ENCODE measurements at regions not wholly inside any gene's neighbourhood (a gene's known extent, or its start where the extent isn't known, plus 50 kb on each side); places are given as distances from the start of the nearest gene placed in this dataset.
A peak's percentile ranks its signal among the peaks of the same experiment; 100 is the strongest.

DNA sequence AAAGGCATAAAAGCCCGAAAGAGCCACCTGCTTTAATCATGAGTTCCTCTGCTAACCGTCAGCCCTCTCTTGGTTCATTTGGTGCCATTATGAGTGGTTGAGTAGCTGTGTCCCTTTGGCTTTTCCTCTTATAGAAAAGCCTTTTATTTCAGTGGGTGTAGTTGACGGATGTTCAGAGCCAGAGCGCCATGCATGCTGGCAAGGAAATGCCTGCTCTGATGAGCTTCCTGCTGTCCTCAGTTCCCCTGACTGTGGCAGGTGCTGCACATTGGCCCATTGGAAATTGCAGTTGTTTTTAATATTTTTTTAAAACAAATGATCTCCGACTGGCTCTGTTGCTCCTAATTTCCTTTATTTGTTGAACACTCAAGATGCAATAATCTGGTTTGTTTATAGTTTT lies 77.3 kb upstream of the LIMCH1 start:
- in situ Hi-C loops (cut with MboI; ENCODE audit: low pct_unique_long_range_greater_than_20kb in 2 of 9, low sequenced_read_pairs in 9 of 9, unreplicated experiment in 9 of 9), result loop anchor here in 1 of 9 experiments (25.0 kb wide), 1 partner anchor 173 kb away; no protein-coding TSS in a partner anchor
- no peak overlapping the region for H3K27ac ChIP-seq
- WGBS, 10 experiments, result 44 to 95% (median 84%) methylated on average over 2 to 5 of the region's 5 CpGs; no CpG with 5 or more reads in 3 of the 10 experiments
- H3K4me3 ChIP-seq, result no peak overlapping the region
- no peak for ATAC-seq (replicated peaks in 6 of 8)
- H3K4me1 ChIP-seq (replicated peaks in 1 of 2), result peaks cover 13 to 20% of the 10 kb centered on the region in 2 donors

DNA sequence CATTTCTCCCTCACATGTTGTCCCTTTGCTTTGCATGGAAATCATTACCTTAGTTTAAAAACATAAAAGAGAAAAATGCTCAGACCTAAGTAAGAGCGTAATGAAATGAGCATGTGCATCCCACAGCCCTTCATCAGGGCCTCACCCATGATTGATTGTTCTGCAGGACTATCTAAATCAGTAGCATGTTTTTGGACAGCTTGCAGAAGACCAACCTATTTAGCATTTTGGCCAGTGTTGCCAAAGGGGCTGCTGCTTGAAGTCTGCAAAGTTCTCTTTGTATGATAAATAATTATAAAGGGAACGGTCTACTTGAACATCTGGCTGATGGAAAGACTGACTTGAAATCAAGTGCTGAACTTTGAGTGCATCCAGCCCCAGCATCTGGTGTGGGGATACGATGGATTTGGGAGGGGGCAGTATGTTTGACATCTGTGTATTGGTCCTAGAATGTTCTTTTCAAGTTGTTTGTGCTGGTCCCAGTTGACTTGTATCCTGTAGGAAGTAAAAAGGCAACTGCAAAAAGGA lies 76.1 kb upstream of the LIMCH1 start:
- peaks cover 5 to 10% of the 10 kb centered on the region in 2 donors for H3K4me1 ChIP-seq (replicated peaks in 1 of 2)

DNA sequence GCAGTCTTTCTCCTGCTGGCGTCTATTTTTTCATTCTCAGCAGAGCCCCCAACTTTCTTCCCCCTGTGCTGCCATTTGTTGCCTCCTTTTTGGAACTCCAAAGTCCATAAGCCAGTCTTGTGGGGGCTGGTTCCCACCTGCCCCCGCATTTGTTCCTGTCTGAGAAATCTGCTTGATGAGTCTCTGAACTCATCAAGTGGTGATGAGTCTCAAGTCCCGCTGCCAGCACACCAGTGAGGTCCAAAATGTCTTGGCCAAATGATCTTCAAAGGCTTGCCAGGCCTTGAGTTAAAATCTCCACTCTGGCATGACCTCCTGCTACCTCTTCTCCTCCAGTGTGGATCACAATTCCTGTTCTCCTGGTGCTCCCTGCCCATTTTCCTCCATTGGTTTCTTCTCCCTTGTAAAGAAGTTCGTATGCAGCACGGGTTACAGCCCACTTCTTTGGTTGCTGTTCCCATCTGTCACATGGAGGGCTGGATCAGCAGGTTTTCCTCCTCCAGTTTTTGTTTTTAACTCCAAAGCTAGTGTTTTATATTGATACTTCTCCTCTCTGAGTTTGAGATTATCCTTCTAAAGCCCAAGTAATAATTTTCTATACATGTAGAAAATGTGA lies 72.7 kb upstream of the LIMCH1 start:
- ATAC-seq (replicated peaks in 6 of 8), result no peak
- WGBS, 10 experiments, result 45 to 100% (median 92%) methylated on average over 2 to 4 of the region's 5 CpGs; no CpG with 5 or more reads in 3 of the 10 experiments
- Histone ChIP-seq H3K4me3 (no peak overlapping the region), H3K4me1 (replicated peaks in 1 of 2) (peaks cover 8 to 11% of the 10 kb centered on the region in 2 donors), H3K27ac (no peak overlapping the region)
- in situ Hi-C loops (cut with MboI; ENCODE audit: low pct_unique_long_range_greater_than_20kb in 2 of 9, low sequenced_read_pairs in 9 of 9, unreplicated experiment in 9 of 9), result loop anchor here in 1 of 9 experiments (25.0 kb wide), 1 partner anchor 178 kb away; no protein-coding TSS in a partner anchor

More for the DNA sequence above, 76.1 kb upstream of the LIMCH1 start:
- Histone ChIP-seq H3K27ac (no peak overlapping the region), H3K4me3 (no peak overlapping the region)
- peak in 3 of 8 experiments; percentile 67 to 81 (median 73) for ATAC-seq (replicated peaks in 6 of 8)
- WGBS, 10 experiments, result 0 to 83% (median 17%) methylated on average over 1 to 3 of the region's 3 CpGs; no CpG with 5 or more reads in 3 of the 10 experiments
- in situ Hi-C loops (cut with MboI; ENCODE audit: low pct_unique_long_range_greater_than_20kb in 2 of 9, low sequenced_read_pairs in 9 of 9, unreplicated experiment in 9 of 9), result loop anchor here in 1 of 9 experiments (25.0 kb wide), 1 partner anchor 175 kb away; no protein-coding TSS in a partner anchor

DNA sequence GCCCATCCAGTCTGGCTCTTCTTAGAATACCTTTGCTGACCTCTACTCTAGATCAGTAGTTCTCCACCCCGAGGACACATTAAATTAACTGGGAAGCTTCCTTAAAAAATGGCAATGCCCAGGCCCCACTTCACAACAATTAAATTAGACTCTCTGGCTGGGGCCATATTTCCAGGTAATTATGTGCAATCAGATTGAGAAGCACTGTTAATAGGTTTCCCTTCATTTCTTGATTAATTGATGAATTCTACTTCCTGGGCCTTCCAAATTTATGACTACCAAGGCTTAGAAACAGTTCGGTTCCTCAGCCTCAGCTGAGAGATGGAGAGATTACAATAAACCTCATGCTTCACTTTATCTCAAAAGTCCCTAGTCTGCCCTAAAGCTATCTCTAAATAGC lies 71.7 kb upstream of the LIMCH1 start:
- in situ Hi-C loops (cut with MboI; ENCODE audit: low pct_unique_long_range_greater_than_20kb in 2 of 9, low sequenced_read_pairs in 9 of 9, unreplicated experiment in 9 of 9), result loop anchor here in 1 of 9 experiments (25.0 kb wide), 1 partner anchor 179 kb away; no protein-coding TSS in a partner anchor
- Histone ChIP-seq H3K27ac (no peak overlapping the region), H3K4me3 (no peak overlapping the region), H3K4me1 (replicated peaks in 1 of 2) (peaks cover 6 to 11% of the 10 kb centered on the region in 2 donors)
- ATAC-seq (replicated peaks in 6 of 8), result no peak
- WGBS, 10 experiments, result 28 to 100% (median 96%) methylated on average over 1 to 2 of the region's 2 CpGs; no CpG with 5 or more reads in 2 of the 10 experiments

DNA sequence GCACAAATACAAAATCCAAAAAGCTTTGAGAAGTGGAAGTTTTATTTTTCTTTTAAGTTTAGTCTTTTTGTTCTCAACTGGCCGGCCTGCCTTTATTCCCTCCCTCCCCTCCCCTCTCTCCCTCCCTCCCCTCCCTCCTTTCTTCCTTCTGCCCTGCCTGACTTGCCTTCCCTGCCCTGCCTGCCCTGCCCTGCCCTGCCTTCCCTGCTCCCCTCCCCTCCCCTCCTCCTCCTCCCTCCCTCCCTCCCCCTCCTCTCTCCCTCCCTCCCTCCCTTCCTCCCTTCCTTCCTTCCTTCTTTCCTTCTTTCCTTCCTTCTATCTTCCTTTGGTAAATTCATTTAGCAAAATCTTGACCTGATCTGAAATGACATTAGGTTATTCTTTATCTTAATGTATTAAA lies 69.8 kb upstream of the LIMCH1 start:
- Histone ChIP-seq H3K4me3 (no peak overlapping the region), H3K27ac (no peak overlapping the region), H3K4me1 (replicated peaks in 1 of 2) (peaks cover 6 to 11% of the 10 kb centered on the region in 2 donors)
- in situ Hi-C loops (cut with MboI; ENCODE audit: low pct_unique_long_range_greater_than_20kb in 2 of 9, low sequenced_read_pairs in 9 of 9, unreplicated experiment in 9 of 9), result loop anchor here in 1 of 9 experiments (25.0 kb wide), 1 partner anchor 181 kb away; no protein-coding TSS in a partner anchor
- no peak for ATAC-seq (replicated peaks in 6 of 8)
- WGBS, 10 experiments, result no CpG with 5 or more reads among the region's 1 CpG

DNA sequence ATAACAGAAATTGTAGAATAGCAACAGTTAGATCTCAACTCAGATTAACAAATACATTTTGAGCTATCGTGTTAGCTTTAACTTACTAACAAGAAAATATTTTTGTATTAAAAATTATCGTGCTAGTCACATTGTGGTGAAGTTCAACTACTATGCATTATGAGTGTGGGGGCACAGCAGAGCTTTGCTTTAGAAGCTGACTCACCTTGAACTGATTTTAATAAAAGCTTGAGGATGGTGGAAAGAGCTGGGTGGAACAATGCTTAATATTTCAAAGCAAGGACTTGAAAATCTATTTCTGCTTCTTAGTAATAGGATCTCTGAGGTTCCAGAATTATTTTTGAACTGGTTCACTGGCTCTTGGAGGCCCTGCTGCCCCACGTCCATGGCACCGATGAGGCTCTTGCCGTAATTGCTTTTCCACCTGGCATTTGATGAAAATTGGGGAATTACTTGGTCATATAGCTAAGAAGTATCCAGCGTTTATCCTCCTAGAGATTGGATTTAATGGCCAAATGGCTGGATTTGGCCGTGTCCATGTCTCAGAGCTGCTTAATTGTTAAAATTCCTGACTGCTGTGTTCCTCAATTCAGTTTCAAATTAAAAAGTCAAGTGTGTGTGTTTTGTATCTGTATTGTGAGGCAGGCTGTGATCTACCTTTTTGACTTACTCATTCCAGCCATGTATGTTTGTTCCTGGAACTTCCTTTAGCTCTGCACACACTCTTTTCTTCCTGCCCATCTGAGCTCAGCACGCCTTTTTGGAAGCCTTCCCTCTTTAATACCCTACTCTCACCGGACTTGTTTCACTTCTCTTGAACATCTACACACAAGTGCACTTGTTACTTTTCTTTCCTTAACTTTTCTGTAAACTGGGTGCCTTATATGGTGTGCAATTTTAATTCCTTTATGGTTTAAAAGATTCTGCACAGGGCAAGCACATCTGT lies 66.6 kb upstream of the LIMCH1 start:
- in situ Hi-C loops (cut with MboI; ENCODE audit: low pct_unique_long_range_greater_than_20kb in 2 of 9, low sequenced_read_pairs in 9 of 9, unreplicated experiment in 9 of 9), result loop anchor here in 1 of 9 experiments (25.0 kb wide), 1 partner anchor 184 kb away; no protein-coding TSS in a partner anchor
- H3K4me3 ChIP-seq, result no peak overlapping the region
- ATAC-seq (replicated peaks in 6 of 8), result no peak
- no peak overlapping the region for H3K27ac ChIP-seq
- WGBS, 10 experiments, result 30 to 100% (median 68%) methylated on average over 2 to 9 of the region's 9 CpGs
- peaks cover 10 to 11% of the 10 kb centered on the region in 2 donors for H3K4me1 ChIP-seq (replicated peaks in 1 of 2)

DNA sequence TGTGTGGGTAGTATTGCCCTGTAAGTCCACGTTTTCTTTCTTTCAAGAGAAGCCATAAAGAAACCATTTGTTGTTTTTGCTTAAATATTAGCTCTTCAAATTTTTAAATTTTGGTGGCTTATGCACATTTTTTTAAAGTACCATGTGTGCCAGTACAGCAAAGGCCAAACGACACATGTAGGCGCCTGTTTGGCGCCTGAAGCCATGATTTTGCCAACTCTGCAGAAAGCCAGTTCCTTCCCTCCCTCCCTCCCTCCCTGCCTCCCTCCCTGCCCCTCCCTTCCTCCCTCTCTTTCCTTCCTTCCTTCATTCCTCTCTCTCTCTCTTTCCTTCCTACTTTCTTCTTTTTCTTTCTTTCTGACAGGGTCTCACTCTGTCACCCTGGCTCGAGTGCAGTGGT lies 65.9 kb upstream of the LIMCH1 start:
- ATAC-seq (replicated peaks in 6 of 8), result no peak
- Histone ChIP-seq H3K4me3 (no peak overlapping the region), H3K4me1 (replicated peaks in 1 of 2) (peaks cover 10 to 11% of the 10 kb centered on the region in 2 donors), H3K27ac (no peak overlapping the region)
- in situ Hi-C loops (cut with MboI; ENCODE audit: low pct_unique_long_range_greater_than_20kb in 2 of 9, low sequenced_read_pairs in 9 of 9, unreplicated experiment in 9 of 9), result loop anchor here in 1 of 9 experiments (25.0 kb wide), 1 partner anchor 185 kb away; no protein-coding TSS in a partner anchor
- WGBS, 10 experiments, result 0 to 100% (median 67%) methylated on average over 1 of the region's 5 CpGs; no CpG with 5 or more reads in 3 of the 10 experiments

DNA sequence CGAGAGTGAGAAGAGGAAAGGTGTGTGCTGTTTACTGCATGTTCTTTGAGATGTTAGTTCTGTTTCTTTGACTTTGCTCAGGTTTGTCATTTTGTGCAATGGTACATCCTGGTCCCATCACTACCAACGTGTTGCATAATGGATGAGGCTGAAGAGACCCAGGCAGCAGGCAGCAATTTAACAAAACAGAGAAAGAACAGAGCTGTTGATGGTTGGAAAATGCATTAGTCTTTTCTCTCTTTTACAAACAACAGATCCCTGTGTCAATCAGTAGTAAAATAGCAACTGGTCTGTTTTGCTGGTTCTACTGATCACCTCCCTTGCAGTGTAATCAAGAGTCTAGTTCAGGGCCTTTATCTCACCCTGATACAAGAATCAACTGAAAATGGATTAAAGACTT lies 64.8 kb upstream of the LIMCH1 start:
- 0 to 100% (median 59%) methylated on average over 1 to 2 of the region's 2 CpGs; no CpG with 5 or more reads in 1 of the 10 experiments for WGBS, 10 experiments
- in situ Hi-C loops (cut with MboI; ENCODE audit: low pct_unique_long_range_greater_than_20kb in 2 of 9, low sequenced_read_pairs in 9 of 9, unreplicated experiment in 9 of 9), result loop anchor here in 1 of 9 experiments (25.0 kb wide), 1 partner anchor 186 kb away; no protein-coding TSS in a partner anchor
- H3K27ac ChIP-seq, result no peak overlapping the region
- no peak overlapping the region for H3K4me3 ChIP-seq
- no peak for ATAC-seq (replicated peaks in 6 of 8)
- peaks cover 3 to 10% of the 10 kb centered on the region in 2 donors for H3K4me1 ChIP-seq (replicated peaks in 1 of 2)

DNA sequence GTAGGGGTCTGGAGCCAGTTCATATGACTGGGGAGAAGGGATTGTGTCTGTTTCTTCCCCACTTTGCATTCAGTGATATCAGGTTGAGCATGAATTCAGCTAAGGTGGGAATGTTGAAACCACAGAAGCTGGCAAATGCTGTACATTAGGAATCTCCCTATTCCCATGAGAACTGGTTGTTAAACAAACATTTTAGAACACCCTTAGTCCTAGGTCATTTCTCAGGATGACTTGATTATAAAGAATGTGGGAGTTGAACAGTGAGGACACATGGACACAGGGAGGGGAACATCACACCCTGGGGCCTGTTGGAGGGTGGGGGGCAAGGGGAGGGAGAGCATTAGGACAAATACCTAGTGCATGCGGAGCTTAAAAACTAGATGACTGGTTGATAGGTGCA lies 62.6 kb upstream of the LIMCH1 start:
- Histone ChIP-seq H3K4me1 (replicated peaks in 1 of 2) (peaks cover 3 to 11% of the 10 kb centered on the region in 2 donors), H3K4me3 (no peak overlapping the region), H3K27ac (no peak overlapping the region)
- in situ Hi-C loops (cut with MboI; ENCODE audit: low pct_unique_long_range_greater_than_20kb in 2 of 9, low sequenced_read_pairs in 9 of 9, unreplicated experiment in 9 of 9), result no loop called here
- WGBS, 10 experiments, result no CpG with 5 or more reads among the region's 1 CpG
- ATAC-seq (replicated peaks in 6 of 8), result peak in 2 of 8 experiments; percentile 64 to 69

DNA sequence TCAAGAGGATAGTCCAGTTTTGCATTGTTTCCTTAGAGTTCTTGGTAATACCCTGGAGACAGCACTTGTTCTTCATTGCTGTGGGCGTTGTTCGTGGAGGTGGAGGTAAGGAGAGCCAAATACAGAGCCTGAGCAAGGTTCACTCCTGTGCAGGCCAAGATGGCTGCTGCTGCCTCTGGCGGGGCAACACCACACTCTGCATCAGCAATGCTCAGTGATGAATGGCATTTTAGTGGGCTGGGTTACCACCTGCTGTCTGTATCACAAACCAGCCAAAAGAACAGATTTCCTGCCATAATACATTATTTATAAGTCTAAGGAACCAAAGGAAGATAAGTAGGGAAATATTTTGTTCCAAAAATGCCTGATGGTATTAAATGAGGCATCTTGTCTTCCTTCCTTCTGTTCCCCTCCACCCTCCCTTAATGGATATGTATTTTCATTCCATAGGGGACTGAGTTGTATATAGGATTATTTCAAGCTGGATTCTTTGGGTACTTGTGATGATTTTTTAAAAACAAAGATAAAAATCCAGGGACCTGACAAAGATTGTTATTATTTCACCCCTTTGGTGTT lies 61.6 kb upstream of the LIMCH1 start:
- no peak overlapping the region for H3K4me3 ChIP-seq
- in situ Hi-C loops (cut with MboI; ENCODE audit: low pct_unique_long_range_greater_than_20kb in 2 of 9, low sequenced_read_pairs in 9 of 9, unreplicated experiment in 9 of 9), result no loop called here
- ATAC-seq (replicated peaks in 6 of 8), result peak in 1 of 8 experiments; percentile 41
- WGBS, 10 experiments, result 11 to 100% (median 93%) methylated on average over 1 to 3 of the region's 3 CpGs; no CpG with 5 or more reads in 6 of the 10 experiments
- H3K27ac ChIP-seq, result no peak overlapping the region
- peaks cover 3 to 20% of the 10 kb centered on the region in 2 donors for H3K4me1 ChIP-seq (replicated peaks in 1 of 2)

DNA sequence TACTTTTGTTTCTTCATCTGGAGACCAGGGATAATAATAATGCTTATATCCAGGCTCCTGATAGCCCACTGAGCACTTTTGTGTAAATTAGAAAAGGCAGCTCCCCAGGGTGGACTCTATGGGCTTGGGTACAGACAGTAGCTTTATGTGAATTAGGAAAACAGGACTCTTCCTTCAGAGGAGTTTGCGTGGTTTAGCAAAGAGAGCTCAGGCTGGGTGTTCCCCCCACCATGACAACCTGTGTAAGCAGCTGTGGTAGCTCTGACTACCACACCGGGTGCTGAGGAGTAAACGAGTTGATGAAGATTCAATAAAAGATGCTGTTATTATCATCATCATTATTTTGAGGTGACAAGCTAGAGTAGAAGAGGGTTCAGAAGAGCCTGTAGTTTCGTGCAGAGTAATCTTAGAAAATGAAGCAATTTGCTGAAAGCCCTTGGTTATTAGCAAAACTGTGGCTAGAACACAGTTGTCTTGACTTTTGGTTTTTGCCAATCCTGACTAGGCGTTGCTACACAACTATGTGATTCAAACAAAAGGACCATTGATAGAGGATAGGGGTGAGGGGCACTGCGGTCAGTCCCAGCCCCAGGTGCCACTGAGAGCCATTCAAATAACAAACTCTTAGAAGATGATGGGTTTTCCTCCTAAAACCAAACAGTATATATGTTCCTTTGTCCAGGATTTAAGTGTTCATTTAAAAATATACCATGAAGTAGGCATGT lies 60.6 kb upstream of the LIMCH1 start:
- ATAC-seq (replicated peaks in 6 of 8), result peak in 2 of 8 experiments; percentile 17 to 61
- no peak overlapping the region for H3K27ac ChIP-seq
- H3K4me3 ChIP-seq, result no peak overlapping the region
- WGBS, 10 experiments, result 33 to 93% (median 79%) methylated on average over 1 to 6 of the region's 6 CpGs
- in situ Hi-C loops (cut with MboI; ENCODE audit: low pct_unique_long_range_greater_than_20kb in 2 of 9, low sequenced_read_pairs in 9 of 9, unreplicated experiment in 9 of 9), result no loop called here
- peaks cover 3 to 20% of the 10 kb centered on the region in 2 donors for H3K4me1 ChIP-seq (replicated peaks in 1 of 2)

DNA sequence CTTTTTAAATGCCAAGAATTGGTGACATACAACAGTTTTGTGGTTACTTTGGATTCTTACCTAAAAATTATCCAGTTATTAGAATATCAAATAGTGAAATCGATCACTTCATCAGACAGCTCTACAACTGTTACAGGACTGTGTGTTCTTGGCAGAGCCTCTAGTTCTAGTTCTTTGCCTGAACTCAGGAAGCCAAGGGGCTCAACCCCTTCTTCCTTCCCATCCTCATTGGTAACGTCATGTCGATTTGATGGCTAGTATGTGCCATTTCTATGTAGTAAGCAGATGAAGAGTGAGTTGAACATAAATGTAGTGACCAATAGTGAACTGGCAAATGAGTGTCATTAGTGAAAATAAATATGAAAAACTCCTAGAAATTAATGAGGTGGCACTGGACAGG lies 59.4 kb upstream of the LIMCH1 start:
- H3K27ac ChIP-seq, result no peak overlapping the region
- ATAC-seq (replicated peaks in 6 of 8), result no peak
- peaks cover 0 to 13% of the 10 kb centered on the region in 2 donors for H3K4me1 ChIP-seq (replicated peaks in 1 of 2)
- WGBS, 10 experiments, result 0 to 100% (median 85%) methylated on average over 1 to 3 of the region's 3 CpGs
- in situ Hi-C loops (cut with MboI; ENCODE audit: low pct_unique_long_range_greater_than_20kb in 2 of 9, low sequenced_read_pairs in 9 of 9, unreplicated experiment in 9 of 9), result no loop called here
- H3K4me3 ChIP-seq, result no peak overlapping the region

Data from motor neuron (in vitro differentiated cells).